Hematopoietic multipotent progenitor cell treated with erythropoietin and hydrocortisone succinate and interleukin-3 and kit ligand, for 8 days (in vitro differentiated cells): ENCODE measurements at regions not wholly inside any gene's neighbourhood (a gene's known extent, or its start where the extent isn't known, plus 50 kb on each side); places are given as distances from the start of the nearest gene placed in this dataset.

Source experiments
- DNase-seq: peaks from one replicate; pipeline ENCODE4 v3.0.0-alpha.2; 2015

DNA sequence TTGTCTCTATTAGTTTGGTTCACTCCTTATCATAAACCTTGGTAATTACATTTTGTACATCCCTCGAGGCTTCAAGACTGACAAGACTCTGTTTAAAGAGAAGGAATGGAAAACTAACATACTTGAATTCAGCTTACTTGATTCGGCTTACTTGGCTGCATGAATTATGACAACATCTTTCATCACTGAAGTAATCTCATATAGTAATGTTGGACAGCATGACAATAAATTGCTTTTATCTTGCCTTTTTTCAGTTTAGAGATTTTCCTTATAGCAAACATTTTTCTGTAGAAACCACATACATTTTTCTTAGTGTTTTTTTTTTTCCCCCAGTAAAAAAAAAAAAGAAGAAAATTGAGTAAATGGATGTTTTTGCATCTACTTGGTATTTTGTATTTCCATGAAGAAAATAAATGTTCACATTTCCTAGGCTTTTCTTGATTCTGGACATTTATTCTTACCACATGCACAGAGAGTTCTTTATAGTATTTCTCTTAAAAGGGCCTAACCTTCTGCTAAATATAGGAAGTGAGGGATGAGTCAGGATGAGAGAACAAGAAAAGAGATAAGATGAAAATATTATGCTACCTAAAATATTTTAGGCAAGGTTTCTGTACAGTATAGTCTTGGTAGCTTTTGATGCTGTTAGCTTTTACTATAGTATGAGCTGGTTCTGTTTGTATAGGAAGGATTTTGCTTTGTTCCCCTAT, 101.0 kb upstream of the HDGFL1 start:
- DNase-seq: no peak

DNA sequence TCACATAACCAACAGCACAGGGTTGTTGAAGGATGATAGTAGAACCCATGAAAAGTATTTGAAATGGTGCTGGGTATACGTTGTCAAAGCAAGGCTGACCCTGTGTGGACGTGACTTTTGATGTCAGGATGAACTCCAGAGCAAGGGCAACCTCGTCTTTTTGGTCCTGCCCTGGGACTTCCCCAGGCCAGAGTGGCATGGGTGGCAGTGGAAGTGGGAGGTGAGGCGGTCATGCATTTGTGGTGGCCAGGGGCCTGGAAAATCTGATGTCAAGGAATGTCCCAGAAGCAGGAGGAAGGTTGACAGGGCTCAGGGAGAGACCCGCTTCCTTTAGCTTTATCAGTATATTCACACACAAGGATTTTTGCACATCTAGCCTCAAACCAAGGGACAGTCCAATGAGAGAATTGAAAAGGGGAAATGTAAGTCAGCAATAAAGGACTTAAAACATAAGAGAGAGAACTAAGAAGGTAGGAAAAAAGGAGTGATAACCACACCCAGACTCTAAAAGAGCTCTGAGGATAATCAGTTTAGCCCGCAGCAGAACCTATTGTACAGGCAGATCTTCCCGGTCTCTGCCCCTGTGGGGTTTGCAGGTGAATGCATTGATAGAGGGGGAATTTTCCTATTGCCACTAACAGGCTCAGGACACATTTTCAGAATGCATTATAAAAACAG, 98.8 kb upstream of the HDGFL1 start:
- DNase-seq: no peak

DNA sequence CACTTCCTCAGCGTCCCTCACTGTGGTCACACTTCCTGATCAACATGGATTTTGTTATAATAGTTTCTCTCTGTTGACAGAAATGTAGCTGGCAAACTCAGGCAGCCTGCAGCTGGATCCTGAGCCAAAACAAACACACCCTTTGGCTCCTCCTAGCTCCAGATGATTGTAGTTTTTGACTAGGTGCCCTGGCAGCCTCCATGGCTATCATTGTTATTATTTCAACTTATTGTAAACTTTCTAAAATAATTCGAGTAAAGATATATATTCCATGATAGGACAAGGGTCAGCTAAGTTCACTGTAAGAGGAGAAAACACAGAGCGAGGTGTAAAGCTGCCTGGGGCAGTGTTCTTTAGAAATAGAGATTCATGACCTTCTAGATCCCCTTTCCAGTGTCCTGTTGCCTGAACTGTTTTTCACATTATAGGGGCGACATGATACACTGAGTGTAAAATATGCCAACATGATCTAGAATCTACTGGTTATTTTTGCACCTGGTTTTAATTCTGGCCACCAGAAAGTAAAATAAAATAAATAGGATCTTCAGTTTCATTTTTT, 98.2 kb upstream of the HDGFL1 start:
- DNase-seq: peak; percentile 4

DNA sequence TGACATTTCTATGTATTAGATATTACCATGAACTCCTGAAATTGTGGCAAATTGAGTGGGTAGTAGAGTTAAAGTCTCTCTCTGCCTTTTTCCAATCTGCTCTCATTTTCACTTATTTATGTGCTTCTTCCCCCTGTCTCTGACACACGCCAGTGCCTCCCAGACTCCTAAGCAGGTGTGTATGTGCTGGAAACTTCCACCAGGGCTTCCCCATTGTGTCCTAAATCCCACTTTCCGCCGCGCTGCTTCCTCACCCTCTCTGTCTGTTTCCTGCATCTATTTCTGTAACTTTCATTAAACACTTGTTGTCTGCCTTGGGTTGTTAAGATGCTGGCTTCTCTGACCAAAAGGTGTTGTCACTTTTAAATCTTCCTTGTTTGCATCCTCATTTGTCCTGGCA, 97.6 kb upstream of the HDGFL1 start:
- no peak for DNase-seq

GRCh38 chr6:22473991-22474682, 95.2 kb upstream of the HDGFL1 start:
- peak; percentile 61 for DNase-seq

DNA sequence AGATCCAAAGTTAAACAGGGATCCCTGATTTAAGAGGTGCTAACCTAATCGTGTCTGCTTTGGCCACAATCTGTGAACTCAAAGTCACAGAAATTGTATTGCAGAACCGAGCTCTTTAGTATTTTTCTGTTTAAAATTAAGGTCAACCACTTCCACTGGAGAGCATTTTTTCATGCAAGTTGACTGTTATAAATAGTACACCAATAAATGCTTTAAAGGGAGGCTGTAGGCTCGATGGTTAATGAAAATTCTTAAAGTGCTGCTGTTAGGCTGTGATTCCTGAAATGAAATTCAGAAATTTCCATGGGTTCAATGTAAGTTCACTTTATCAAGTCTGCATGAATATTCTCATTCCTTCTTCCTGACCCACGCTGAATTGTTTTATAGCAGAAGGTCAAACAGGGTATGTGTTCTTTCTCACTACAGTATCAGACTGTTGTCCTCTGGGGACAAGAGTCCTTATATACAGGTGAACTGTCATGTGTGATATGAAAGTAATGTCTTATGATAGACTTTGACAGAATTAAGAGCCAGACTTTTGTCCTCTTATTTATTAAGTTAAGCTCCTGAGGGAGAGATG, 92.5 kb upstream of the HDGFL1 start:
- DNase-seq: no peak

- no peak for DNase-seq
These were observed 72.1 kb upstream of the HDGFL1 start for GRCh38 chr6:22497276-22497675.

DNA sequence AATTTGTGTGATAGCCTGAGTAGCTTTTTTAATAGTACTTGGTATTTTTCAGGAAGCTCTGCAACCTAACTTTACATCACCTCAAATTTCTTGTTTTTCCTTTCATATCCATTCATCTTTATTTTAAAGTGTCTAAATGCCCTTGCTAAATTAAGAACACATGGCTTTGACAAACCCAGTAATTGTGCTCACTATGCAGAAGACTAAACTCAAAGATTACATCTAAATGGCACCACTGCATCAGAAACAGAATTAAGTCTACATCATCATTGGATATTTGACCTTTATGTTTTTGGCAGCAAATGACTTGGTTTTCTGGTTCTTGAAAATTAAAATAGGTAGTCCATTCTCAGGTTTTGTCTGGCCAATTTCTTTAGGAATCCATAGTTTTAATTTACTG, 69.6 kb upstream of the HDGFL1 start:
- no peak for DNase-seq

GRCh38 chr6:22506496-22506895, 62.9 kb upstream of the HDGFL1 start:
- no peak for DNase-seq

DNA sequence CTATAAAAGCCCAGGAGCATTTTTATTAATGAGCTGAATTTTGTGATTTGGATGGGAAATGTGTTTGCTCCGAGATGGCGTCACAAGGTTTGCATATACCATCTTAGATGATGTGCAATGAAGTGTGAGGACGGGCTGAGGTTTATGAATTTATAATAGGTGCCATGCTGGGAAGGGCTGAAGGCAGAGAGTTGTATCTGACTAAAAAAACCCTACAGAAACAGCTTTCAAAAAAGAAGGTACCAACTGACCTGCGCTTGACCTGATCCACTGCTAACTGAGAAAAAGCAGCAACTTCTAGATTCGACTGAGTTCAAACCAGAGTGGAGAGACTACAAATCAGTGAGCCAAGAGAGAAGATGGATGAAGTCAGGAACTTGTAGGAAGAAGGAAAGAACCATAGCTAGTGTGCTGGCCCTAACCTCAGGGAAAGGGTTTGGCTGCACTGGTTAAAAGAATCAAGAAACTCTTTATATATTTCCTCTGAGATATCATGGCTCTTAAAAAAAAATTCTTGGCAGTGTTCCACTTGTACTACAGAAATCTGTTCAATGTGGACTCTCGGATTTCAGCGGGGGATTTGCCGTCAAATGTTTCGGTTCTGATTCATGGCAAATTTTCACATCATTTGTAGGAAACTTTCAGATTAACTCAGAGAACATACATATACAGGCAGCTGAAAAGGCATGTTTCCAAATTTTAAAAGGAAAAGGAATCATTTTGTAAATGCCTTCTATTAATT, 56.5 kb upstream of the HDGFL1 start:
- DNase-seq: no peak

DNA sequence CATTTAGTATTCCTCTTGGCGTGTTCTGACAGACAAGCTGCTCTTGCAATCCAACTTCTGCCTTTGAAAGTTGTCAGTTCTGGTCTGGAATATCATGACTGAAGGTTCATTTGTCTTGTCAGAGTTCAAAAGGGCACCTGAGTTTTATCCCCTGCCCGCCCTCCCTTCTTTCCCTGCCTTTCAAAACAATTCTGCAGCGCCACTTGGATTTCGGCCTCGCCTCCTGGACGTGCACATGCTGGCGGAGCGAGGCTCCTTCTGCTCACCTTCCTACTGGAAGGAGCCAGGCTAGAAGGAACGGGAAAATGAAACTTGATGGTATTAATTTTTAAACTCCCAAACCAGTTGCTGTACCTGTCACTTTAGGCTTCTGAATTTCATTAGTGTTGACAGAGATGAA, 55.7 kb upstream of the HDGFL1 start:
- DNase-seq: no peak

GRCh38 chr6:22519237-22519636, 50.1 kb upstream of the HDGFL1 start:
- no peak for DNase-seq
